ENCODE measurements at regions not wholly inside any gene's neighbourhood (a gene's known extent, or its start where the extent isn't known, plus 50 kb on each side); places are given as distances from the start of the nearest gene placed in this dataset.

DNA sequence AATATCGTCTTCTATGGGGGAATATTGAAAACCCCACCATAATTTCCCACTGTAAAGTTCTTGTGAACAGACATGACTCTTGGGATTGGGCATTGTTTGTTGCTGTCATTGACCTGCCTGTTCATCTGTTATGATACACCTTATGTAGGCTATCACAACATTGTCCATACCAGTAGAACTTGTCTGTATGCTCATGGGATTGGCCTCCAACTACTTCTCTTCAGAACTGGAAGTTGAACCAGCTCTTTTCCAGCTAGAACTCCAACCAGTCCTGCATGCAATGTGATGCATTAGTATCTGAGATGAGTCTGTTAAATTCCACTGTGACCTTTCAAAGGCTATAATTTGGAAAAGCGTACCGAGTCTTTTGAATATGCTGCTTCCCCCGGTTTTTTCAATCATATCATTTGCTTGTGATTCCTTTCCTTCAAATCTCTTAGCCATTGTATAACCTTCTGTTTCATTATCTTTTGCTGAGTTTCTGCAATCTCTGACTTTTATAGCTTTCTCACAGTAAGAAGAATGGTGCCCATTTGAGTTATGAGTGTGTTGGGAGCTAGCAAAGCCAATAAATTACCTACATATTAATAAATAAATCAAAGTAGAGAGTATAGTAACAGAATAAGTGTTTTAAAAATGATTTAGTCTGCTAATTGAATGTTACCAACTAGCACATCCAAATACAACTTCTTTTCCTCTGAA lies 101.9 kb downstream of the PLK2 start:
- BruUV-seq (replicated peaks) = no TSS peak
- POLR2A ChIA-PET = no interaction called here

DNA sequence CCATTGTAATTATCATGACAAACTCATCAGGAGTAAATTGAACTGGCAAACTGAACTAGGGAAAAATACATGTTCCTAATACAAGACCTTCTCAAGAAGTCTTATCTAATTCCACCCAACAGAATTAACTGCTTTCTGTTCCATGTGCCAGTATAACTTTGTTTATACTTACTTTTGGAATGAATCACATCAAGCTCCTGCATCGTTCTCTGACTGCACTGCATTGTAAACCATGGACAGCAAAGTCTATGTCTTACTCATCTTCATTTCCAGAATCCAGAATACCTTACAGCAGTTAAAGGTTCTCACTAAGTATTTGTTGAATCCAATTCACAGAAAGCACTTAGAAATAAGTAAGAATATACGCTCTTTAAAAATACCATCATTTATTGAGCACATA lies 102.8 kb downstream of the PLK2 start:
- Histone ChIP-seq H3K9me3 (no peaks in the 10 kb centered on the region), H3K4me1 (no peaks in the 10 kb centered on the region), H3K36me3 (ENCODE audit: control insufficient read depth, insufficient read depth, low read length) (no peaks in the 10 kb centered on the region), H3K4me3 (ENCODE audit: low read depth, low read length) (no peak overlapping the region), H3K27me3 (replicated peaks; ENCODE audit: control insufficient read depth, insufficient read depth, low read length) (no peaks in the 10 kb centered on the region)
- intact Hi-C loops (cut with micrococcal nuclease; ENCODE audit: unreplicated experiment) = no loop called here
- Mint-ChIP-seq H3K9me3 (ENCODE audit: unreplicated experiment) (no peaks in the 10 kb centered on the region), H3K4me1 (ENCODE audit: low read depth, unreplicated experiment) (peaks cover 6% of the 10 kb centered on the region), H3K4me3 (ENCODE audit: unreplicated experiment) (no peak overlapping the region), H3K27ac (ENCODE audit: unreplicated experiment) (no peak overlapping the region), H3K36me3 (ENCODE audit: insufficient read depth, unreplicated experiment) (no peaks in the 10 kb centered on the region), H3K27me3 (ENCODE audit: insufficient read depth, unreplicated experiment) (no peaks in the 10 kb centered on the region)
- TF ChIP-seq, protein P1, sequence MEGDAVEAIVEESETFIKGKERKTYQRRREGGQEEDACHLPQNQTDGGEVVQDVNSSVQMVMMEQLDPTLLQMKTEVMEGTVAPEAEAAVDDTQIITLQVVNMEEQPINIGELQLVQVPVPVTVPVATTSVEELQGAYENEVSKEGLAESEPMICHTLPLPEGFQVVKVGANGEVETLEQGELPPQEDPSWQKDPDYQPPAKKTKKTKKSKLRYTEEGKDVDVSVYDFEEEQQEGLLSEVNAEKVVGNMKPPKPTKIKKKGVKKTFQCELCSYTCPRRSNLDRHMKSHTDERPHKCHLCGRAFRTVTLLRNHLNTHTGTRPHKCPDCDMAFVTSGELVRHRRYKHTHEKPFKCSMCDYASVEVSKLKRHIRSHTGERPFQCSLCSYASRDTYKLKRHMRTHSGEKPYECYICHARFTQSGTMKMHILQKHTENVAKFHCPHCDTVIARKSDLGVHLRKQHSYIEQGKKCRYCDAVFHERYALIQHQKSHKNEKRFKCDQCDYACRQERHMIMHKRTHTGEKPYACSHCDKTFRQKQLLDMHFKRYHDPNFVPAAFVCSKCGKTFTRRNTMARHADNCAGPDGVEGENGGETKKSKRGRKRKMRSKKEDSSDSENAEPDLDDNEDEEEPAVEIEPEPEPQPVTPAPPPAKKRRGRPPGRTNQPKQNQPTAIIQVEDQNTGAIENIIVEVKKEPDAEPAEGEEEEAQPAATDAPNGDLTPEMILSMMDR (IDR thresholded peaks at IDR 0.05; ENCODE audit: insufficient read depth in 1 of 2, low read depth in 1 of 2, low read length in 1 of 2, severe bottlenecking in 1 of 2, unreplicated experiment in 1 of 2) = no peak
- CTCF ChIA-PET = no interaction called here
- DNase-seq = no peak
- BruUV-seq (replicated peaks) = no TSS peak
- POLR2A ChIA-PET = no interaction called here

More for the DNA sequence above, 101.9 kb downstream of the PLK2 start:
- TF ChIP-seq, protein P1 (IDR thresholded peaks at IDR 0.05; ENCODE audit: insufficient read depth in 1 of 2, low read depth in 1 of 2, low read length in 1 of 2, severe bottlenecking in 1 of 2, unreplicated experiment in 1 of 2) = no peak
- H3K9me3 Mint-ChIP-seq (ENCODE audit: unreplicated experiment) = no peaks in the 10 kb centered on the region
- Histone ChIP-seq H3K36me3 (ENCODE audit: control insufficient read depth, insufficient read depth, low read length) (no peaks in the 10 kb centered on the region), H3K9me3 (no peaks in the 10 kb centered on the region), H3K4me1 (no peaks in the 10 kb centered on the region), H3K4me3 (ENCODE audit: low read depth, low read length) (no peak overlapping the region), H3K27me3 (replicated peaks; ENCODE audit: control insufficient read depth, insufficient read depth, low read length) (no peaks in the 10 kb centered on the region)
- no peak overlapping the region for H3K4me3 Mint-ChIP-seq (ENCODE audit: unreplicated experiment)
- H3K36me3 Mint-ChIP-seq (ENCODE audit: insufficient read depth, unreplicated experiment) = no peaks in the 10 kb centered on the region
- H3K27ac Mint-ChIP-seq (ENCODE audit: unreplicated experiment) = no peak overlapping the region
- DNase-seq = no peak
- intact Hi-C loops (cut with micrococcal nuclease; ENCODE audit: unreplicated experiment) = no loop called here
- H3K4me1 Mint-ChIP-seq (ENCODE audit: low read depth, unreplicated experiment) = peaks cover 6% of the 10 kb centered on the region
- CTCF ChIA-PET = no interaction called here
- H3K27me3 Mint-ChIP-seq (ENCODE audit: insufficient read depth, unreplicated experiment) = no peaks in the 10 kb centered on the region

DNA sequence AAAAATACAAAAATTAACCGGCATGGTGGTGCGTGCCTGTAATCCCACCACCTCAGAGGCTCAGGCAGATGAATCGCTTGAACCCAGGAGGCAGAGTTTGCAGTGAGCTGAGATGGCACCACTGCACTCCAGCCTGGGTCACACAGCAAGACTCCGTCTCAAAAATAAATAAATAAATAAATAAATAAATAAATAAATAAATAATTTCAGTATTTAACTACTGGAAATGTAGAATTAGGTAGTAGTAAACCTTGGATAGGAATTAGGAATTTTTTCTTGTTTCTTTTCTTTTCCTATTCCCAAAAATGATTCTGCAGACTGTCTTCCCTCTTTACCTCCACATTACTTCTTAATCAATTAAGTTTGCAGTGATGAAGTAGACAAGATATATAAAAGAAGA lies 103.2 kb downstream of the PLK2 start:
- Mint-ChIP-seq H3K27me3 (ENCODE audit: insufficient read depth, unreplicated experiment) (no peaks in the 10 kb centered on the region), H3K4me3 (ENCODE audit: unreplicated experiment) (no peak overlapping the region), H3K36me3 (ENCODE audit: insufficient read depth, unreplicated experiment) (no peaks in the 10 kb centered on the region), H3K4me1 (ENCODE audit: low read depth, unreplicated experiment) (peaks cover 6% of the 10 kb centered on the region), H3K27ac (ENCODE audit: unreplicated experiment) (no peak overlapping the region), H3K9me3 (ENCODE audit: unreplicated experiment) (no peaks in the 10 kb centered on the region)
- Histone ChIP-seq H3K27me3 (replicated peaks; ENCODE audit: control insufficient read depth, insufficient read depth, low read length) (no peaks in the 10 kb centered on the region), H3K9me3 (no peaks in the 10 kb centered on the region), H3K36me3 (ENCODE audit: control insufficient read depth, insufficient read depth, low read length) (no peaks in the 10 kb centered on the region), H3K4me1 (no peaks in the 10 kb centered on the region), H3K4me3 (ENCODE audit: low read depth, low read length) (no peak overlapping the region)
- TF ChIP-seq, protein P1 (IDR thresholded peaks at IDR 0.05; ENCODE audit: insufficient read depth in 1 of 2, low read depth in 1 of 2, low read length in 1 of 2, severe bottlenecking in 1 of 2, unreplicated experiment in 1 of 2) = no peak
- intact Hi-C loops (cut with micrococcal nuclease; ENCODE audit: unreplicated experiment) = no loop called here
- ChIA-PET POLR2A (no interaction called here), CTCF (no interaction called here)
- BruUV-seq (replicated peaks) = no TSS peak
- no peak for DNase-seq
